B cell (primary cell): ENCODE measurements at regions not wholly inside any gene's neighbourhood (a gene's known extent, or its start where the extent isn't known, plus 50 kb on each side); places are given as distances from the start of the nearest gene placed in this dataset.

Experiments used
- ATAC-seq: fragments of 200-7000 bp; cut with Tn5 transposase; one replicate; pipeline ENCODE4 v1.10.0; 2021; ENCODE audit warnings: low read depth, mild to moderate bottlenecking, moderate number of reproducible peaks, moderate library complexity
- CTCF ChIA-PET: fragments of 350-600 bp; sonication (Branson Sonifier 250); formaldehyde crosslinking; loops from one replicate; lab custom pipeline; 2021; ENCODE audit warnings: antibody characterized with exemption, inconsistent platforms; lab: Charles Lee
- POLR2A ChIA-PET: fragments of 350-600 bp; sonication (Branson Sonifier 250); formaldehyde crosslinking; loops from one replicate; lab custom pipeline; 2021; ENCODE audit warnings: antibody characterized with exemption; lab: Charles Lee
- DNase-seq: peaks from one replicate; pipeline ENCODE4 v3.0.0; 2013
- H2AFZ ChIP-seq: 2 replicates; pipeline ENCODE4 v1.6.1; 2012; ENCODE audit warnings: mild to moderate bottlenecking, low read depth, low read length; ENCODE audit not compliant: insufficient read depth, poor library complexity, severe bottlenecking
- H3K27ac ChIP-seq, 2 donors: 1 replicate in 1 of 2; 2 replicates in 1 of 2; pipeline ENCODE4 v1.5.1; 2012 to 2013; ENCODE audit warnings: low read length in 2 of 2, mild to moderate bottlenecking in 2 of 2, moderate library complexity in 1 of 2
- H3K27me3 ChIP-seq, 4 experiments: fragments of 200-600 bp in 1 of 4; sonication (generic) in 1 of 4; replicated peaks in 1 of 4; 1 replicate in 2 of 4; 2 replicates in 2 of 4; pipeline versions ENCODE4 v1.6.1 to v1.7.0; 2013 to 2016; ENCODE audit warnings: low read length in 3 of 4, mild to moderate bottlenecking in 2 of 4, mixed read lengths in 1 of 4, moderate library complexity in 1 of 4; ENCODE audit not compliant: insufficient read depth in 4 of 4, control insufficient read depth in 3 of 4; ENCODE audit errors: control extremely low read depth in 1 of 4
- H3K36me3 ChIP-seq, 2 experiments: replicated peaks in 1 of 2; 1 replicate in 1 of 2; 2 replicates in 1 of 2; pipeline versions ENCODE4 v1.6.1 to v1.7.1; 2013; ENCODE audit warnings: low read length in 1 of 2; ENCODE audit not compliant: insufficient read depth in 2 of 2, control insufficient read depth in 1 of 2; ENCODE audit errors: control extremely low read depth in 1 of 2, extremely low read depth in 1 of 2
- H3K4me1 ChIP-seq, 2 donors: fragments of 200-600 bp in 1 of 2; sonication (generic) in 1 of 2; 1 replicate in 1 of 2; 2 replicates in 1 of 2; pipeline versions ENCODE4 v1.5.1 to v1.6.1; 2013 to 2017; ENCODE audit warnings: low read length in 2 of 2; ENCODE audit not compliant: control insufficient read depth in 2 of 2, insufficient read depth in 2 of 2
- H3K4me2 ChIP-seq: replicated peaks from 2 replicates; pipeline ENCODE3; 2012; ENCODE audit warnings: mild to moderate bottlenecking, low read depth, low read length; ENCODE audit not compliant: poor library complexity, severe bottlenecking
- H3K4me3 ChIP-seq, 5 experiments: fragments of 200-600 bp in 1 of 5; sonication (generic) in 1 of 5; 1 replicate in 3 of 5; 2 replicates in 2 of 5; pipeline versions ENCODE4 v1.5.1 to v1.7.0; 2011 to 2016; ENCODE audit warnings: low read length in 4 of 5, mild to moderate bottlenecking in 4 of 5, low read depth in 2 of 5, control low read depth in 1 of 5, moderate library complexity in 1 of 5; ENCODE audit not compliant: insufficient read depth in 1 of 5; ENCODE audit errors: control extremely low read depth in 1 of 5, extremely low read depth in 1 of 5
- H3K79me2 ChIP-seq: fragments of 200-600 bp; sonication (generic); one replicate; pipeline ENCODE4 v1.6.0; 2016; ENCODE audit warnings: low read length; ENCODE audit not compliant: control insufficient read depth, insufficient read depth
- H3K9ac ChIP-seq: fragments of 200-600 bp; sonication (generic); 2 replicates; pipeline ENCODE4 v1.6.1; 2017; ENCODE audit warnings: mild to moderate bottlenecking, low read length, moderate library complexity
- H3K9me3 ChIP-seq, 3 donors: one replicate each; pipeline versions ENCODE4 v1.6.1 to v1.7.1; 2013; ENCODE audit warnings: low read length in 2 of 3; ENCODE audit not compliant: control insufficient read depth in 2 of 3, insufficient read depth in 1 of 3; ENCODE audit errors: control extremely low read depth in 1 of 3
- H4K20me1 ChIP-seq: 2 replicates; pipeline ENCODE4 v1.6.0; 2012; ENCODE audit warnings: mild to moderate bottlenecking, low read length; ENCODE audit not compliant: insufficient read depth, control insufficient read depth, poor library complexity, severe bottlenecking
- H3K27ac Mint-ChIP-seq: one replicate; pipeline ENCODE4 v1.8.0; 2021; ENCODE audit warnings: mixed read lengths
- H3K27me3 Mint-ChIP-seq: one replicate; pipeline ENCODE4 v1.8.0; 2021; ENCODE audit warnings: mixed read lengths
- H3K4me1 Mint-ChIP-seq: one replicate; pipeline ENCODE4 v1.8.0; 2021; ENCODE audit warnings: mixed read lengths
- H3K4me3 Mint-ChIP-seq: one replicate; pipeline ENCODE4 v1.8.0; 2021; ENCODE audit warnings: mixed read lengths
- H3K9me3 Mint-ChIP-seq: one replicate; pipeline ENCODE4 v1.8.0; 2022; ENCODE audit warnings: mixed read lengths; ENCODE audit not compliant: insufficient read depth
- EZH2 ChIP-seq: IDR thresholded peaks from 2 replicates; pipeline ENCODE4 v1.6.1; 2012; ENCODE audit warnings: borderline replicate concordance, low read depth, mild to moderate bottlenecking, moderate library complexity, low read length; ENCODE audit not compliant: insufficient read depth, poor library complexity, severe bottlenecking
- WGBS: methylation state at CpG from one replicate; pipeline ENCODE4 v1.1.5; 2013; ENCODE audit warnings: missing lambda C conversion rate; ENCODE audit not compliant: insufficient coverage; 5-methylcytosine and 5-hydroxymethylcytosine counted together
- intact Hi-C: fragments of 100-400 bp; cut with micrococcal nuclease; formaldehyde crosslinking; loops from one replicate; pipeline ENCODE4 v1.10.0; 2022
- TF ChIP-seq, protein P1 (sequence below): fragments of 200-600 bp; IDR thresholded peaks from one replicate; pipeline ENCODE4 v1.8.0; 2022; ENCODE audit warnings: antibody characterized with exemption, mild to moderate bottlenecking

DNA sequence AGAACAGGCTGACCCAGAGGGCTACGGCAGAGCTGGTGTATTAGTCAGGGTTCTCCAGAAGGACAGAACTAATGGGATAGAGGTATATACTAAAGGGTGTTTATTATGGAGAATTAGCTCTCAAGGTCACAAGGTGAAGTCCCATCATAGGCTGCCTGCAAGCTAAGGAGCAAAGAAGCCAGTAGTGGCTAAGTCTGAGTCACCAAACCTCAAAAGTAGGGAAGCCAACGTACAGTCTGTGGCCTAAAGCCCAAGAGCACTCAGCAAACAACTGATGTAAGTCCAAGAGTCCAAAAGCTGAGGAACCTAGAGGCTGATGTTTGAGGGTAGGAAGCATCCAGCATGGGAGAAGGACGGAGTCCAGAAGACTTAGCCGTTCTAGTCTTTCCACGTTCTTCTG lies 179.2 kb downstream of the BACH1 start:
- Mint-ChIP-seq H3K9me3 (no peaks in the 10 kb centered on the region), H3K4me1 (peaks cover 8% of the 10 kb centered on the region), H3K27ac (no peak overlapping the region), H3K27me3 (no peaks in the 10 kb centered on the region), H3K4me3 (no peak overlapping the region)
- H3K4me1 ChIP-seq, result peaks cover 0 to 5% of the 10 kb centered on the region in 2 donors
- ATAC-seq (no peak), DNase-seq (no peak)
- no peaks in the 10 kb centered on the region for H3K36me3 ChIP-seq
- TF ChIP-seq, protein P1, sequence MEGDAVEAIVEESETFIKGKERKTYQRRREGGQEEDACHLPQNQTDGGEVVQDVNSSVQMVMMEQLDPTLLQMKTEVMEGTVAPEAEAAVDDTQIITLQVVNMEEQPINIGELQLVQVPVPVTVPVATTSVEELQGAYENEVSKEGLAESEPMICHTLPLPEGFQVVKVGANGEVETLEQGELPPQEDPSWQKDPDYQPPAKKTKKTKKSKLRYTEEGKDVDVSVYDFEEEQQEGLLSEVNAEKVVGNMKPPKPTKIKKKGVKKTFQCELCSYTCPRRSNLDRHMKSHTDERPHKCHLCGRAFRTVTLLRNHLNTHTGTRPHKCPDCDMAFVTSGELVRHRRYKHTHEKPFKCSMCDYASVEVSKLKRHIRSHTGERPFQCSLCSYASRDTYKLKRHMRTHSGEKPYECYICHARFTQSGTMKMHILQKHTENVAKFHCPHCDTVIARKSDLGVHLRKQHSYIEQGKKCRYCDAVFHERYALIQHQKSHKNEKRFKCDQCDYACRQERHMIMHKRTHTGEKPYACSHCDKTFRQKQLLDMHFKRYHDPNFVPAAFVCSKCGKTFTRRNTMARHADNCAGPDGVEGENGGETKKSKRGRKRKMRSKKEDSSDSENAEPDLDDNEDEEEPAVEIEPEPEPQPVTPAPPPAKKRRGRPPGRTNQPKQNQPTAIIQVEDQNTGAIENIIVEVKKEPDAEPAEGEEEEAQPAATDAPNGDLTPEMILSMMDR, result no peak
- TF ChIP-seq EZH2, result no peak
- no peaks in the 10 kb centered on the region for H3K79me2 ChIP-seq
- no peak overlapping the region for H3K4me3 ChIP-seq
- no peak overlapping the region for H3K27ac ChIP-seq
- H4K20me1 ChIP-seq, result no peaks in the 10 kb centered on the region
- H3K4me2 ChIP-seq, result no peak overlapping the region
- H3K9ac ChIP-seq, result no peak overlapping the region
- H3K27me3 ChIP-seq, result no peaks in the 10 kb centered on the region
- no peak overlapping the region for H2AFZ ChIP-seq
- 98% methylated on average over 4 of the region's 5 CpGs for WGBS
- ChIA-PET CTCF (interaction anchor here (0.6 to 4.2 kb wide), 6 partner anchors 13 to 376 kb away, joined by 3 to 24 read pairs (median 4); no protein-coding TSS in a partner anchor), POLR2A (no interaction called here)
- peaks cover 0 to 3% (median 0%) of the 10 kb centered on the region in 3 donors for H3K9me3 ChIP-seq
- intact Hi-C loops, result loop anchor here (10.0 kb wide), 1 partner anchor 1607 kb away; no protein-coding TSS in a partner anchor

DNA sequence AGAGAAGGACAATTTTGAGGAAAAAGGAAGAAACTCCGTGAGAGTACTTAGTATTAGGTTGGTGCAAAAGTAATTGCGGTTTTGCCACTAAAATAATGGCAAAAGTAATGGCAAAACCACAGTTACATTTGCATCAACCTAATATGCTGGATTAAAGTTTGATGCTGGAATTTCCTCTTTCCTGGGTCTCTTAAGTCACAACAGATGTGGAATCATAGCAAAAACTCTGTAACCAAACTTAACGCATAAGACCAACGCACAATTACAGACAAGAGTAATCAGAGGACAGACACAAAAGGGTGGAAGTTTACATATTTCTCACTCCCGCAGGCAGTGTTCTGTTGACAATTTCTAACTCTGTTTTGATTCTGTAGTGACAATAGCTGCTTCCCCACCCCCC lies 182.4 kb downstream of the BACH1 start:
- ATAC-seq (no peak), DNase-seq (no peak)
- ChIA-PET POLR2A (no interaction called here), CTCF (no interaction called here)
- no peaks in the 10 kb centered on the region for H4K20me1 ChIP-seq
- peaks cover 0 to 1% (median 0%) of the 10 kb centered on the region in 3 donors for H3K9me3 ChIP-seq
- H2AFZ ChIP-seq, result no peak overlapping the region
- Mint-ChIP-seq H3K9me3 (no peaks in the 10 kb centered on the region), H3K27ac (no peak overlapping the region), H3K27me3 (no peaks in the 10 kb centered on the region), H3K4me3 (no peak overlapping the region), H3K4me1 (peaks cover 7% of the 10 kb centered on the region)
- H3K4me3 ChIP-seq, result no peak overlapping the region
- intact Hi-C loops, result no loop called here
- WGBS, result 90% methylated on average over 2 of the region's 5 CpGs
- no peak overlapping the region for H3K9ac ChIP-seq
- no peak overlapping the region for H3K4me2 ChIP-seq
- no peaks in the 10 kb centered on the region for H3K79me2 ChIP-seq
- peaks cover 0 to 5% of the 10 kb centered on the region in 2 donors for H3K4me1 ChIP-seq
- no peak overlapping the region for H3K27ac ChIP-seq
- no peak for TF ChIP-seq EZH2
- TF ChIP-seq, protein P1, result no peak
- no peaks in the 10 kb centered on the region for H3K36me3 ChIP-seq
- no peaks in the 10 kb centered on the region for H3K27me3 ChIP-seq
